SK-N-SH (cell line): ENCODE measurements at regions not wholly inside any gene's neighbourhood (a gene's known extent, or its start where the extent isn't known, plus 50 kb on each side); places are given as distances from the start of the nearest gene placed in this dataset.

Experiments
- CTCF ChIA-PET: fragments of 300-600, 350-600 bp; formaldehyde crosslinking; extraction: SDS; loops from one replicate; lab custom pipeline; 2021; lab: Yijun Ruan, JAX
- POLR2A ChIA-PET: fragments of 350-600 bp; sonication (Branson Sonifier 250); formaldehyde crosslinking; extraction: SDS; loops from one replicate; lab custom pipeline; 2020; ENCODE audit warnings: antibody characterized with exemption, inconsistent platforms; lab: Yijun Ruan, JAX
- DNase-seq: peaks from one replicate; pipeline ENCODE4 v3.0.0; 2012
- H2AFZ ChIP-seq: fragments of 200-600 bp; sonication (generic); 2 replicates; pipeline ENCODE4 v1.8.1; 2016; ENCODE audit warnings: antibody characterized with exemption, mild to moderate bottlenecking, low read depth
- H3F3A ChIP-seq: fragments of 200-600 bp; sonication (generic); replicated peaks from 2 replicates; pipeline ENCODE3; 2016; ENCODE audit warnings: antibody characterized with exemption, mild to moderate bottlenecking; ENCODE audit not compliant: insufficient read depth
- H3K27ac ChIP-seq, 2 experiments: fragments of 200-500 bp in 1 of 2; fragments of 200-600 bp in 1 of 2; sonication (Bioruptor generic) in 1 of 2; sonication (generic), shearing (Covaris generic) in 1 of 2; 2 replicates each; pipeline versions ENCODE4 v1.5.1 to v1.6.1; 2014 to 2016; ENCODE audit warnings: low read depth in 2 of 2, inconsistent platforms in 1 of 2, low read length in 1 of 2, mild to moderate bottlenecking in 1 of 2, mixed read lengths in 1 of 2
- H3K27me3 ChIP-seq: fragments of 200-600 bp; sonication (generic), shearing (Covaris generic); 2 replicates; pipeline ENCODE4 v1.6.1; 2016; ENCODE audit warnings: mixed run types; ENCODE audit not compliant: insufficient read depth
- H3K36me3 ChIP-seq, 2 experiments: fragments of 200-500 bp in 1 of 2; fragments of 200-600 bp in 1 of 2; sonication (Bioruptor generic) in 1 of 2; sonication (generic) in 1 of 2; replicated peaks in 1 of 2; 2 replicates each; pipeline versions ENCODE3 to v1.5.1; 2014 to 2016; ENCODE audit warnings: low read length in 1 of 2, mild to moderate bottlenecking in 1 of 2; ENCODE audit not compliant: insufficient read depth in 2 of 2, control insufficient read depth in 1 of 2
- H3K4me1 ChIP-seq, 2 experiments: fragments of 200-500 bp in 1 of 2; fragments of 200-600 bp in 1 of 2; sonication (Bioruptor generic) in 1 of 2; sonication (generic), shearing (Covaris generic) in 1 of 2; 2 replicates each; pipeline versions ENCODE4 v1.5.1 to v1.6.1; 2014 to 2016; ENCODE audit warnings: low read depth in 1 of 2, low read length in 1 of 2, mixed run types in 1 of 2; ENCODE audit not compliant: insufficient read depth in 2 of 2, control insufficient read depth in 1 of 2
- H3K4me2 ChIP-seq: fragments of 200-600 bp; sonication (generic), shearing (Covaris generic); 2 replicates; pipeline ENCODE4 v1.6.1; 2017; ENCODE audit warnings: mixed run types
- H3K4me3 ChIP-seq, 2 experiments: fragments of 200-500 bp in 1 of 2; fragments of 200-600 bp in 1 of 2; sonication (Bioruptor generic) in 1 of 2; sonication (generic), shearing (Covaris generic) in 1 of 2; 2 replicates each; pipeline versions ENCODE4 v1.5.1 to v1.8.1; 2014 to 2016; ENCODE audit warnings: low read depth in 2 of 2, inconsistent platforms in 1 of 2, low read length in 1 of 2, mild to moderate bottlenecking in 1 of 2, mixed read lengths in 1 of 2, moderate library complexity in 1 of 2
- H3K79me2 ChIP-seq: fragments of 200-600 bp; sonication (generic); 2 replicates; pipeline ENCODE4 v1.8.1; 2017; ENCODE audit warnings: mild to moderate bottlenecking; ENCODE audit not compliant: insufficient read depth
- H3K9ac ChIP-seq: fragments of 200-600 bp; sonication (generic); 2 replicates; pipeline ENCODE4 v1.6.1; 2017; ENCODE audit warnings: mixed run types
- H3K9me2 ChIP-seq: fragments of 200-600 bp; sonication (generic); 2 replicates; pipeline ENCODE4 v1.6.1; 2017; ENCODE audit warnings: mixed run types
- H3K9me3 ChIP-seq: fragments of 200-600 bp; sonication (generic); 2 replicates; pipeline ENCODE4 v1.6.1; 2017; ENCODE audit warnings: mixed run types, mild to moderate bottlenecking, moderate library complexity
- H4K20me1 ChIP-seq: fragments of 200-600 bp; sonication (generic); 2 replicates; pipeline ENCODE4 v1.6.1; 2017; ENCODE audit warnings: mild to moderate bottlenecking, mixed run types; ENCODE audit not compliant: insufficient read depth
- CHD2 ChIP-seq: fragments of 150-350 bp; IDR thresholded peaks from 2 replicates; pipeline ENCODE4 v1.6.1; 2018; ENCODE audit warnings: low read length; ENCODE audit not compliant: partially characterized antibody
- ELF1 ChIP-seq: IDR thresholded peaks from 2 replicates; pipeline ENCODE4 v1.4.0; 2012
- EP300 ChIP-seq, 2 experiments: IDR thresholded peaks; 2 replicates each; pipeline versions ENCODE4 v1.4.0 to v1.6.1; 2012; ENCODE audit warnings: borderline replicate concordance in 1 of 2, low read depth in 1 of 2, low read length in 1 of 2
- FOSL2 ChIP-seq: IDR thresholded peaks from 2 replicates; pipeline ENCODE4 v1.4.0; 2012; ENCODE audit warnings: low read depth, mild to moderate bottlenecking, moderate library complexity, borderline replicate concordance
- GATA2 ChIP-seq: sonication (generic); formaldehyde crosslinking; IDR thresholded peaks from 2 replicates; pipeline ENCODE4 v1.5.0; 2020; ENCODE audit warnings: mild to moderate bottlenecking, missing genetic modification reagents
- IRF3 ChIP-seq: fragments of 150-350 bp; IDR thresholded peaks from 2 replicates; pipeline ENCODE4 v1.6.1; 2016; ENCODE audit warnings: mild to moderate bottlenecking, low read depth, low read length
- MXI1 ChIP-seq: IDR thresholded peaks from 2 replicates; pipeline ENCODE4 v1.6.1; 2012; ENCODE audit warnings: mild to moderate bottlenecking, low read depth, low read length, improper control_type of control experiment
- NFIC ChIP-seq: IDR thresholded peaks from 2 replicates; pipeline ENCODE4 v1.4.0; 2012; ENCODE audit warnings: borderline replicate concordance
- NRF1 ChIP-seq: IDR thresholded peaks from 2 replicates; pipeline ENCODE4 v1.6.1; 2012; ENCODE audit warnings: low read depth, mild to moderate bottlenecking, low read length
- POLR2AphosphoS5 ChIP-seq: IDR thresholded peaks from 2 replicates; pipeline ENCODE4 v1.6.1; 2012; ENCODE audit warnings: low read depth, low read length
- RCOR1 ChIP-seq: fragments of 150-350 bp; IDR thresholded peaks from 2 replicates; pipeline ENCODE4 v1.6.1; 2017; ENCODE audit warnings: antibody characterized with exemption, low read length
- REST ChIP-seq: IDR thresholded peaks from 2 replicates; pipeline ENCODE4 v1.6.1; 2012; ENCODE audit warnings: mild to moderate bottlenecking, low read depth, low read length, moderate library complexity
- TAF1 ChIP-seq: IDR thresholded peaks from 2 replicates; pipeline ENCODE4 v1.6.1; 2012; ENCODE audit warnings: low read depth, mild to moderate bottlenecking, low read length, moderate library complexity, borderline replicate concordance
- USF1 ChIP-seq: IDR thresholded peaks from 2 replicates; pipeline ENCODE4 v1.4.0; 2012; ENCODE audit warnings: low read depth, borderline replicate concordance
- YY1 ChIP-seq: IDR thresholded peaks from 2 replicates; pipeline ENCODE4 v1.4.0; 2012; ENCODE audit warnings: low read depth, mild to moderate bottlenecking
- WGBS: methylation state at CpG from one replicate; pipeline ENCODE4 v1.1.6; 2017; ENCODE audit warnings: low lambda C conversion rate; 5-methylcytosine and 5-hydroxymethylcytosine counted together
- TF ChIP-seq, protein P1 (sequence below): fragments of 150-350 bp; IDR thresholded peaks from 2 replicates; pipeline ENCODE4 v1.6.1; 2017; ENCODE audit warnings: antibody characterized with exemption, low read length, low read depth, borderline replicate concordance
- TF ChIP-seq, protein P2 (sequence below): IDR thresholded peaks from 2 replicates; pipeline ENCODE4 v1.4.0; 2012; ENCODE audit warnings: low read depth

DNA sequence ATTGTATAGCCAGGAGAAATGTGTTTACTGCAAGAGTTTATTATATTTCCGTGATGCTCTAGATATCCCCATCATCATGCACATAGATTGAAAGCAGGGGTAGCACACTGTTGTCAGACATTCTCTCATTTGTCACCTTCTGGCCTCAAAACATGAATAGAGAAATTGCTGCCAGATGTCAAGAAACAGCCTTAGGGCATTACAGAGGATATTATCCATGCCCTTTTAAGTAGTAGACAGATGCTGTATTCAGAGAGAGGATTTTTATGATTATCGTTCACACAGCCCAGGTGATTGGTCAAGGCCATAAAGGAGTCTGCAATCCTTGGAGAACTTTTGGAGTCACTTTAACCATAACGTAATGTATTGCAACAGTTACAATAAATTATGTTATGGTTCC is 1961.5 kb upstream of the TENM3 start (continued):
- TF ChIP-seq, protein P1, sequence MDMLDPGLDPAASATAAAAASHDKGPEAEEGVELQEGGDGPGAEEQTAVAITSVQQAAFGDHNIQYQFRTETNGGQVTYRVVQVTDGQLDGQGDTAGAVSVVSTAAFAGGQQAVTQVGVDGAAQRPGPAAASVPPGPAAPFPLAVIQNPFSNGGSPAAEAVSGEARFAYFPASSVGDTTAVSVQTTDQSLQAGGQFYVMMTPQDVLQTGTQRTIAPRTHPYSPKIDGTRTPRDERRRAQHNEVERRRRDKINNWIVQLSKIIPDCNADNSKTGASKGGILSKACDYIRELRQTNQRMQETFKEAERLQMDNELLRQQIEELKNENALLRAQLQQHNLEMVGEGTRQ = no peak
- TF ChIP-seq ELF1 = no peak
- TF ChIP-seq NFIC = no peak

GRCh38 chr4:180284267-180284666 is 1958.9 kb upstream of the TENM3 start:
- no peaks in the 10 kb centered on the region; a peak in 1 of 4 replicates for H3K4me1 ChIP-seq
- no peaks in the 10 kb centered on the region for H3F3A ChIP-seq
- no peak overlapping the region for H3K4me2 ChIP-seq
- H3K4me3 ChIP-seq = no peak overlapping the region
- no peaks in the 10 kb centered on the region for H3K27me3 ChIP-seq
- H3K9ac ChIP-seq = no peak overlapping the region
- 2% methylated on average over 3 of the region's 3 CpGs for WGBS
- no peaks in the 10 kb centered on the region for H4K20me1 ChIP-seq
- H2AFZ ChIP-seq = no peak overlapping the region
- H3K9me3 ChIP-seq = no peaks in the 10 kb centered on the region
- no peaks in the 10 kb centered on the region for H3K36me3 ChIP-seq
- H3K79me2 ChIP-seq = no peaks in the 10 kb centered on the region
- no peak overlapping the region for H3K27ac ChIP-seq
- no peak for DNase-seq
- CTCF ChIA-PET = interaction anchor here (1.1 kb wide), 1 partner anchor 12 kb away, joined by 3 read pairs; no protein-coding TSS in a partner anchor
- POLR2A ChIA-PET = interaction anchor here (0.9 kb wide), 1 partner anchor 13 kb away, joined by 3 read pairs; no protein-coding TSS in a partner anchor
- TF ChIP-seq NFIC (no peak), RCOR1 (no peak), TAF1 (no peak), YY1 (no peak), CHD2 (no peak), IRF3 (no peak), USF1 (no peak), FOSL2 (no peak), NRF1 (no peak), EP300 (IDR thresholded peaks at IDR 0.05; ENCODE audit: borderline replicate concordance in 1 of 2, low read depth in 1 of 2, low read length in 1 of 2) (no peak)
- TF ChIP-seq, protein P2, sequence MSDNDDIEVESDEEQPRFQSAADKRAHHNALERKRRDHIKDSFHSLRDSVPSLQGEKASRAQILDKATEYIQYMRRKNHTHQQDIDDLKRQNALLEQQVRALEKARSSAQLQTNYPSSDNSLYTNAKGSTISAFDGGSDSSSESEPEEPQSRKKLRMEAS = no peak
- H3K9me2 ChIP-seq = no peaks in the 10 kb centered on the region

DNA sequence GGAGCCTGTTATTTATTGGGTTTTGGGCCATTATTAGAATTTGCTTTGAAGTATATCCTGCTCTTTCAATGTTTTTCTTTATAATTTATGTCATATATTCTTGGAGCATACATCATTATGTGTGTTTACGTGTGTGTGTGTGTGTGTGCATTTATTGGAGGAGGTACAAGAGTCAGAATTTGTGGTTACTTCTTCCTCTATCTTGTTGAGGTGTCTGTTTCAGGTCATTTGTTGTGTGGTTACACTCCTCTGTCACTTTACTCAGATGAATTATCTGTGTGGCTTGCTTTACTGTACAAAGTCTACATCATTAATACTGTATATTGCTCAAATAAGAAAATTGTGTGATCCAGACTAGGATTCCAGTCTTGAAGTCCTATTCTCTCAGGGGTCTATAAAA is 1957.4 kb upstream of the TENM3 start:
- Histone ChIP-seq H3K27ac (no peak overlapping the region), H3K4me3 (no peak overlapping the region), H3K4me1 (no peaks in the 10 kb centered on the region; a peak in 1 of 4 replicates), H3F3A (no peaks in the 10 kb centered on the region), H3K9me3 (no peaks in the 10 kb centered on the region), H3K9me2 (no peaks in the 10 kb centered on the region), H3K79me2 (no peaks in the 10 kb centered on the region), H3K4me2 (no peak overlapping the region), H3K27me3 (no peaks in the 10 kb centered on the region), H4K20me1 (no peaks in the 10 kb centered on the region), H3K36me3 (no peaks in the 10 kb centered on the region), H2AFZ (no peak overlapping the region), H3K9ac (no peak overlapping the region)
- ChIA-PET POLR2A (no interaction called here), CTCF (no interaction called here)
- 0% methylated on average over 1 of the region's 1 CpG for WGBS
- TF ChIP-seq GATA2 (CRISPR knock-in tag) (no peak), POLR2AphosphoS5 (no peak), EP300 (IDR thresholded peaks at IDR 0.05; ENCODE audit: borderline replicate concordance in 1 of 2, low read depth in 1 of 2, low read length in 1 of 2) (no peak), REST (no peak), MXI1 (no peak)
- TF ChIP-seq, protein P1 = no peak
- no peak for DNase-seq
